ENCODE measurements at regions not wholly inside any gene's neighbourhood (a gene's known extent, or its start where the extent isn't known, plus 50 kb on each side); places are given as distances from the start of the nearest gene placed in this dataset.

DNA sequence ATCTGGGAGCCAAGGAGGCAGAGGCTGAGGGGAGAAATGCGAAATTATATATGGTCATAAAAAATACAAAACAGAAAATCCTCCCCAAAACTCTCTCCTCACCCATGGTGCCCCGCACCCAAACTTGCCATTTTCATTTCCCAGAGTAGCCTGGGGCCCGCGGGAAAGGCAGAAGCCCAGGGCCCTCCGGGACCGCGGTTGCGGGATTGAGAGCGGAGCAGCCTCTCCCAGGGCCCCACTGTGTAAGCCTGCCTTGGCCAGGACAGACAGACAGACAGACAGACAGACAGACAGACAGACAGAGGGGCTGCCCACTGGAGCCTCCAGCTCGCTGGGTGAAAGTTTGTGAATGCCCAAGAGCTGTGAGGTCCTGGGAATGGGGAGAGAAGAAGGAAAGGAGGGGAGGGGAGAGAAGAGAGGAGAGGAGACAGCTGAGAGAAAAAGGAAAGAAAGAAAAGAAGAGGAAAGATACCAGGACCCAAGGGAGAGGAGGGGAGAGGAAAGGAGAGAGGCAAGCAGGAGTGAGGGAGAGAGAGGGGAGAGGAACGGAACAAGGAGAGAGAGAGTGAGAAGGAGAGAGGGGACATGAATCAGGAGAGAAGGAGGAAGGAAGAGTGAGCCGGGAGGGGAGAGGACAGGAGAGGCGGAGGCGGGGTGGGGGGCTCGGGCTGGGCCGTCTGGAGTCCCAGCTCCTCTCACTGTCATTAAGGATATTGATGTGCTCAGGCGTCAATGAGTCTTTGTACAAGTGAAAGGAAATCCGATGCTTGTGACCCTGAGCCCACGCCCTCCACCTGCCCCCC is 69.3 kb upstream of the CASZ1 start:
- TF ChIP-seq, protein P1, sequence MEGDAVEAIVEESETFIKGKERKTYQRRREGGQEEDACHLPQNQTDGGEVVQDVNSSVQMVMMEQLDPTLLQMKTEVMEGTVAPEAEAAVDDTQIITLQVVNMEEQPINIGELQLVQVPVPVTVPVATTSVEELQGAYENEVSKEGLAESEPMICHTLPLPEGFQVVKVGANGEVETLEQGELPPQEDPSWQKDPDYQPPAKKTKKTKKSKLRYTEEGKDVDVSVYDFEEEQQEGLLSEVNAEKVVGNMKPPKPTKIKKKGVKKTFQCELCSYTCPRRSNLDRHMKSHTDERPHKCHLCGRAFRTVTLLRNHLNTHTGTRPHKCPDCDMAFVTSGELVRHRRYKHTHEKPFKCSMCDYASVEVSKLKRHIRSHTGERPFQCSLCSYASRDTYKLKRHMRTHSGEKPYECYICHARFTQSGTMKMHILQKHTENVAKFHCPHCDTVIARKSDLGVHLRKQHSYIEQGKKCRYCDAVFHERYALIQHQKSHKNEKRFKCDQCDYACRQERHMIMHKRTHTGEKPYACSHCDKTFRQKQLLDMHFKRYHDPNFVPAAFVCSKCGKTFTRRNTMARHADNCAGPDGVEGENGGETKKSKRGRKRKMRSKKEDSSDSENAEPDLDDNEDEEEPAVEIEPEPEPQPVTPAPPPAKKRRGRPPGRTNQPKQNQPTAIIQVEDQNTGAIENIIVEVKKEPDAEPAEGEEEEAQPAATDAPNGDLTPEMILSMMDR (IDR thresholded peaks at IDR 0.05), result no peak
- TF ChIP-seq POLR2AphosphoS5 (IDR thresholded peaks at IDR 0.05), result no peak
- TF ChIP-seq POLR2A (IDR thresholded peaks at IDR 0.05), result no peak
